DOHH2 (cell line): ENCODE measurements at regions not wholly inside any gene's neighbourhood (a gene's known extent, or its start where the extent isn't known, plus 50 kb on each side); places are given as distances from the start of the nearest gene placed in this dataset.

Experiments used
- H3F3A ChIP-seq: fragments of 200-600 bp; sonication (generic), shearing (Covaris generic); 2 replicates; pipeline ENCODE4 v1.6.0; 2016; ENCODE audit warnings: antibody characterized with exemption, mild to moderate bottlenecking; ENCODE audit not compliant: control insufficient read depth, insufficient read depth
- H3K27ac ChIP-seq: fragments of 200-600 bp; sonication (generic); 2 replicates; pipeline ENCODE4 v1.5.1; 2014; ENCODE audit warnings: low read depth, mild to moderate bottlenecking, low read length, moderate library complexity
- H3K27me3 ChIP-seq: fragments of 200-600 bp; sonication (generic); 2 replicates; pipeline ENCODE4 v1.6.1; 2014; ENCODE audit warnings: mild to moderate bottlenecking, low read length, mixed read lengths; ENCODE audit not compliant: control insufficient read depth
- H3K36me3 ChIP-seq: fragments of 200-600 bp; sonication (generic); 2 replicates; pipeline ENCODE4 v1.6.1; 2014; ENCODE audit warnings: mild to moderate bottlenecking, low read length, moderate library complexity, mixed read lengths; ENCODE audit not compliant: control insufficient read depth
- H3K4me1 ChIP-seq: fragments of 200-600 bp; sonication (generic); 2 replicates; pipeline ENCODE4 v1.6.1; 2014; ENCODE audit warnings: mild to moderate bottlenecking, low read length, mixed read lengths; ENCODE audit not compliant: control insufficient read depth
- H3K4me2 ChIP-seq: fragments of 200-600 bp; sonication (generic); 2 replicates; pipeline ENCODE4 v1.6.0; 2014; ENCODE audit warnings: mild to moderate bottlenecking, low read length, moderate library complexity
- H3K4me3 ChIP-seq: fragments of 200-600 bp; sonication (generic); 2 replicates; pipeline ENCODE4 v1.5.1; 2014; ENCODE audit warnings: mild to moderate bottlenecking, low read length, mixed read lengths
- H3K79me2 ChIP-seq: fragments of 200-600 bp; sonication (generic); 2 replicates; pipeline ENCODE4 v1.6.1; 2014; ENCODE audit warnings: mild to moderate bottlenecking, low read length, mixed read lengths; ENCODE audit not compliant: control insufficient read depth
- H3K9me2 ChIP-seq: fragments of 200-600 bp; sonication (generic); replicated peaks from 2 replicates; pipeline ENCODE4 v1.6.1; 2014; ENCODE audit warnings: mild to moderate bottlenecking, low read length, mixed read lengths; ENCODE audit not compliant: control insufficient read depth
- H3K9me3 ChIP-seq: fragments of 200-600 bp; sonication (generic); 2 replicates; pipeline ENCODE4 v1.6.1; 2014; ENCODE audit warnings: antibody characterized with exemption, low read length, mixed read lengths; ENCODE audit not compliant: control insufficient read depth, insufficient read depth
- H4K20me1 ChIP-seq: fragments of 200-600 bp; sonication (generic); 2 replicates; pipeline ENCODE4 v1.6.0; 2014; ENCODE audit warnings: low read depth, mild to moderate bottlenecking, antibody characterized with exemption, low read length, moderate library complexity; ENCODE audit not compliant: control insufficient read depth, insufficient read depth
- EZH2phosphoT487 ChIP-seq: fragments of 200-600 bp; sonication (generic); IDR thresholded peaks from 2 replicates; pipeline ENCODE4 v1.6.1; 2017; ENCODE audit warnings: borderline replicate concordance, mild to moderate bottlenecking, antibody characterized with exemption, low read length, moderate library complexity, mixed read lengths
- TF ChIP-seq, protein P1 (sequence below): fragments of 200-600 bp; sonication (generic); IDR thresholded peaks from one replicate; pipeline ENCODE4 v1.5.1; 2014; ENCODE audit warnings: antibody characterized with exemption, mild to moderate bottlenecking, low read depth, low read length; ENCODE audit not compliant: poor library complexity, severe bottlenecking

DNA sequence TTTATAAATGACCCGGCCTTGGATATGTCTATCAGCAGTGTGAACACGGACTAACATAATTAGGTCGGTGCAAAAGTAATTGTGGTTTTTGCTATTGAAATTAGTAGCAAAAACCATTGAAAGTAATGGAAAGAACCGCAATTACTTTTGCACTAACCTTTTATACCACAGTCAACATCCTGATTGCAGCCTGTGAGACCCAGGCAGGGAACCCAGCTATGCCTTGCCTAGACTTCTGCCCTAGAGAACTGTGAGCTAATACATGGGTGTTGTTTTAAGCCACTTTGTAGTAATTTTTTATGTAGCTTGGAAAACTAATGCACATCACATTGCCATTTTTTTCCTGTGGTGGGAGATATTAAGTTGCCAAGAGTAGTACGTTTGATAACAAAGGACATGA, 120.7 kb downstream of the SCG2 start:
- Histone ChIP-seq H3K4me1 (no peaks in the 10 kb centered on the region), H3F3A (no peaks in the 10 kb centered on the region), H3K27me3 (no peaks in the 10 kb centered on the region), H3K9me2 (no peaks in the 10 kb centered on the region), H3K79me2 (no peaks in the 10 kb centered on the region), H3K4me2 (no peak overlapping the region), H4K20me1 (no peaks in the 10 kb centered on the region), H3K36me3 (no peaks in the 10 kb centered on the region), H3K4me3 (no peak overlapping the region), H3K9me3 (no peaks in the 10 kb centered on the region), H3K27ac (no peak overlapping the region)
- TF ChIP-seq, protein P1, sequence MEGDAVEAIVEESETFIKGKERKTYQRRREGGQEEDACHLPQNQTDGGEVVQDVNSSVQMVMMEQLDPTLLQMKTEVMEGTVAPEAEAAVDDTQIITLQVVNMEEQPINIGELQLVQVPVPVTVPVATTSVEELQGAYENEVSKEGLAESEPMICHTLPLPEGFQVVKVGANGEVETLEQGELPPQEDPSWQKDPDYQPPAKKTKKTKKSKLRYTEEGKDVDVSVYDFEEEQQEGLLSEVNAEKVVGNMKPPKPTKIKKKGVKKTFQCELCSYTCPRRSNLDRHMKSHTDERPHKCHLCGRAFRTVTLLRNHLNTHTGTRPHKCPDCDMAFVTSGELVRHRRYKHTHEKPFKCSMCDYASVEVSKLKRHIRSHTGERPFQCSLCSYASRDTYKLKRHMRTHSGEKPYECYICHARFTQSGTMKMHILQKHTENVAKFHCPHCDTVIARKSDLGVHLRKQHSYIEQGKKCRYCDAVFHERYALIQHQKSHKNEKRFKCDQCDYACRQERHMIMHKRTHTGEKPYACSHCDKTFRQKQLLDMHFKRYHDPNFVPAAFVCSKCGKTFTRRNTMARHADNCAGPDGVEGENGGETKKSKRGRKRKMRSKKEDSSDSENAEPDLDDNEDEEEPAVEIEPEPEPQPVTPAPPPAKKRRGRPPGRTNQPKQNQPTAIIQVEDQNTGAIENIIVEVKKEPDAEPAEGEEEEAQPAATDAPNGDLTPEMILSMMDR = no peak
- no peak for TF ChIP-seq EZH2phosphoT487

DNA sequence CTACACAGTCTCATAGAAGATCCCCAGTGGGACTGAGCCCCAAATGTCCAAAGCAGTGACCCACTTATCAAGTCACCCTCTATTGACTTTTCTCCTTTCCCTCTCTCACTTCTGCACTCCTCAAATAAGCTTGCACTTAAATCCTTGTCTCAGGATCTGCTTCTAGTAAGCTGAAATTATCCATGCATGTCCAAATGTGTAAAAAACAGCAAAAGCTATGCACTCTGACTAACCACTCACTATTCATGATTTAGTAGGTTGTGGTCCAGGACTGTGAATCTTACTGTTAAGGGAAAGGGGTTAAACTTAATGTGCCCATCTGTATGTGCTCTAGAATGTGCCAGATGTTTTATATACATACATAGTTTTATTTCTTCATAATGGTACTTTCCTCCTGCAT, 115.4 kb downstream of the SCG2 start:
- H3K79me2 ChIP-seq = no peaks in the 10 kb centered on the region
- H4K20me1 ChIP-seq = no peaks in the 10 kb centered on the region
- H3F3A ChIP-seq = no peaks in the 10 kb centered on the region
- no peak for TF ChIP-seq EZH2phosphoT487
- TF ChIP-seq, protein P1 = no peak
- H3K4me1 ChIP-seq = no peaks in the 10 kb centered on the region
- H3K27me3 ChIP-seq = no peaks in the 10 kb centered on the region
- H3K27ac ChIP-seq = no peak overlapping the region
- no peaks in the 10 kb centered on the region for H3K9me3 ChIP-seq
- no peaks in the 10 kb centered on the region for H3K36me3 ChIP-seq
- H3K4me3 ChIP-seq = no peak overlapping the region
- H3K9me2 ChIP-seq = no peaks in the 10 kb centered on the region
- no peak overlapping the region for H3K4me2 ChIP-seq

DNA sequence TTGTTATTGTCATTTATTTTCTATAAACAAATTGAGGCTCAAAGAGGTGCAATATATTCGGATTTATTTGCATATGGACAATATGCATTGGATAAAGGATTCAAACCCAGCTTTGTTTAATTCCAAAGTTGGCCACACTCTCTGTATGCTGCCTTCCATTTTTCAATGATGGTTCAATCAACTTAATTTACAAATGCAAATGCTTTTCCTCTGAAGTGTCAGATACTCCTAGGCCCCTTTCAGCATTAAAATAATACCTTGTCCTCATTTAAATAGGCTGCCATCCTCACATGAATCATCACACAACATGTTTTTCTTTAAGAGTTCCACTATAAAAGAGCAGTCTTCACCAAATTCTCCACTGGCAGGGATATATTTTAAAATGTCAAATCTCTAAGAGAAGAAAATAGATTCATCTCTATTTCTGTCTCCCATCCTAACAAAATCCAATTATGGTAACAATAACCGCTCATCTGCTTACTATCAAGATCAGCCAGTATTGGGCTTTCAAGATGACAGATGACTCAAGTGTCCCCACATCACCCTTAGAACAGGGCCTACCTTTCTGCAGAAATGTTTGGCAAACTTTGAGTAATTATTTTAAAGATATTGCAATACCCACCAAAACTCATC, 114.8 kb downstream of the SCG2 start:
- no peaks in the 10 kb centered on the region for H3K9me3 ChIP-seq
- no peak for TF ChIP-seq EZH2phosphoT487
- TF ChIP-seq, protein P1 = no peak
- H3K4me1 ChIP-seq = no peaks in the 10 kb centered on the region
- no peaks in the 10 kb centered on the region for H4K20me1 ChIP-seq
- H3K36me3 ChIP-seq = no peaks in the 10 kb centered on the region
- H3K4me3 ChIP-seq = no peak overlapping the region
- no peaks in the 10 kb centered on the region for H3K79me2 ChIP-seq
- no peaks in the 10 kb centered on the region for H3F3A ChIP-seq
- no peaks in the 10 kb centered on the region for H3K27me3 ChIP-seq
- H3K27ac ChIP-seq = no peak overlapping the region
- no peaks in the 10 kb centered on the region for H3K9me2 ChIP-seq
- no peak overlapping the region for H3K4me2 ChIP-seq
